IPS-NIHi7 (cell line): ENCODE measurements at regions not wholly inside any gene's neighbourhood (a gene's known extent, or its start where the extent isn't known, plus 50 kb on each side); places are given as distances from the start of the nearest gene placed in this dataset.
A peak's percentile ranks its signal among the peaks of the same experiment; 100 is the strongest.

Experiments used
- DNase-seq: peaks from one replicate; pipeline ENCODE4 v3.0.0; 2012; ENCODE audit warnings: mixed read lengths; ENCODE audit errors: extremely low spot score

GRCh38 chr10:29757551-29758297 lies 123.0 kb upstream of the SVIL start:
- DNase-seq, result no peak

- DNase-seq, result no peak
These were observed 121.7 kb upstream of the SVIL start for GRCh38 chr10:29756451-29756850.

DNA sequence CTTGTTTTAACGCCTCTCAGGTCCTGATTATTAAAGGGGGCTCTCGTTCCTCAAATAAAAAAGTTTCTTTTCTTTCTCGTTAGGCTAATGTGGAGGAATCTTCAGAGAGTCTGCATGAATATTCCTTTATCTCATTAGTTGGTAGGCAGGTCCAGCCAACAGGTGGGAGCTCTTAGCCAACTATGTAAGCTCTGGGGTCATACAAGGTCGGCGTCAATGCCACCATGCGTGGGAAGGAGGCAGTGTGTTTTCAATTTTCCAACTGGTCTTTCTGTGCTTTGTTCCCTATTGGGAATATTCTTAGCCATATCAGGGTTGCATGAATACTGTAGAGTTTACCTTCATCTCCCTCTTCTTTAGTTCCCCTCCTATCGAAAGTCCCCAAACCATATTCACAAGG lies 118.5 kb upstream of the SVIL start:
- DNase-seq, result no peak

GRCh38 chr10:29751684-29752083 lies 116.9 kb upstream of the SVIL start:
- no peak for DNase-seq

DNA sequence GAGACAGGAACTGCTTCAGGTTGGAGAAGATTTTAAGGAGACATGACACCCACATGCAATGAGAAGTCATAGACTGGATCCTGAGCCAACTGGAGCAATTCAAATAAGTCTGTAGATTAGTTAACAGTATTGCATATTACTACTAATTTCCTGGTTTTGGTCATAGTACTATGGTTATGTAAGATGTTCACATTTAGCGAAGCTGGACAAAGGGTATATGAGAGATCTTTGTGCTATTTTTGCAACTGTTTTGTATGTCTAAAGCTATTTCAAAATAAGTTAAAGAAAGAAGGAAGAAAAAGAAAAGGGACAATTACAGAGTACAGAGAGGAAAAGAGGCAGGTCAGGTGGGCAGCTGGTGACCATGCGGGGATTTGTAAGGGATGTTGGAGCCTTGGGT lies 116.5 kb upstream of the SVIL start:
- no peak for DNase-seq

GRCh38 chr10:29749150-29749549 lies 114.4 kb upstream of the SVIL start:
- DNase-seq, result no peak

- DNase-seq, result no peak
These were observed 113.4 kb upstream of the SVIL start for GRCh38 chr10:29748109-29748650.

- no peak for DNase-seq
These were observed 111.5 kb upstream of the SVIL start for GRCh38 chr10:29746080-29746797.

DNA sequence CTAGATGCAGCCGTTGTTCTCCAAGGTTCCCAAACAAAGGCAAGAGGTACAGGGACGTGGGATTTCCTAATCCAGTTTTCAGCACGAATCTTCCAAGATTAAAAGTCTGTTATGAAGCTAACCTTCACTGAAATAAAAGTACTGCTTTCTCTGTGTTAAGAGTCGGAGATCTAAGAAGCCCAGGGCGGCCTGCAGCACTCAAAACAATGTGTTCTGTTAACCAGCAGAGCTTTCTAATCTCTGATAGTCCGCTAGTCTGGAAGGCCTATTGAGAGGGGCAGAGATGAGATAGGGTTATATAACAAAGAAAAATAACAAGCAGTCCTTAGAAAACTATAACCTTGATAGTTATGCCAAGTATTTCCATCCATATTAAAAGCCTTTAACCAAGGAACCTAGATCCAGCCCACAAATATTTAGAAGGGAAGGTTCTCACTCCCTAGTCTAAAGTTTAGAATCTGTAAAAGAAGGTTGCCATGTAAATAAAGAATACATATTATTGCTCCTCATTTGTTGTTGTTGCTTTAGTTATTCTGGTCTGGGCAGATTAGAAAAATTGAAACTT lies 106.3 kb upstream of the SVIL start:
- DNase-seq, result no peak

GRCh38 chr10:29738341-29738740 lies 103.6 kb upstream of the SVIL start:
- no peak for DNase-seq

- DNase-seq, result no peak
These were observed 102.4 kb upstream of the SVIL start for GRCh38 chr10:29737074-29737593.

DNA sequence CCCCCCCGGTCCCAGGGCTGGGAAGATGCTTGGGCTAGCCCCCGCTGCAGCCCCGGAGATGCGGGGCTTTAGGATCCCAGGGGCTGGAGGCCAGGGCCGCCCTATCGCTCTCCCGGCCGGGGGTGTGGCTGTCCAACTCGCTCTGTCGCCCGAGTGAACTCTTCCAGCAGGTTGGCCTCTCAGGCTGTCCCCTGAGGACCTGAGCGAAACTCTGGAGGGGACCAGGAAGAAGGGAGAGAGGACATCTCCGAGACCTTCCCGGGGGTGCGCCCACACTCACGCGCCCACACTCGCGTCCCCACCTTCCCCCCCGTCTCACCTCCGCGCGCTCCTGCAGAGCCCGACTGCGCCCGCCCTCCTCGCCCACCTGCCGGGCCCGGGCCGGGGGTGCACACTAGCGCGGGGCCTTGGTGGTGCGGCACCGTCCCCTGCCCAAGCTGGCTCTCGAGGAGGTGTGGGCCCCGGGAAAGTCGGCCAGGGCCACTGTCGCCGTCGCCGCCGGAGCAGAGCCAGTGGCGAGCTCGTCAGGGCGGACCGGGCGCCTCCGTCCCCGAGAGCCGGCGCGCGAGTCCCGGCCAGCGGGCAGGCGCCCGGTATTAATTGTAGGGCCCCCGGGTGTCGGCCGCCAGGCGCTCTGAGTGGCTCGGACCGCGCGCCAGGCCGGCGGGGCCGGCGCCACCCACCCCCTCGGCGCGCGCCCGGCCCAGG lies 101.7 kb upstream of the SVIL start:
- peak; percentile 89 for DNase-seq

GRCh38 chr10:29735628-29736365 lies 101.0 kb upstream of the SVIL start:
- peak; percentile 88 for DNase-seq

DNA sequence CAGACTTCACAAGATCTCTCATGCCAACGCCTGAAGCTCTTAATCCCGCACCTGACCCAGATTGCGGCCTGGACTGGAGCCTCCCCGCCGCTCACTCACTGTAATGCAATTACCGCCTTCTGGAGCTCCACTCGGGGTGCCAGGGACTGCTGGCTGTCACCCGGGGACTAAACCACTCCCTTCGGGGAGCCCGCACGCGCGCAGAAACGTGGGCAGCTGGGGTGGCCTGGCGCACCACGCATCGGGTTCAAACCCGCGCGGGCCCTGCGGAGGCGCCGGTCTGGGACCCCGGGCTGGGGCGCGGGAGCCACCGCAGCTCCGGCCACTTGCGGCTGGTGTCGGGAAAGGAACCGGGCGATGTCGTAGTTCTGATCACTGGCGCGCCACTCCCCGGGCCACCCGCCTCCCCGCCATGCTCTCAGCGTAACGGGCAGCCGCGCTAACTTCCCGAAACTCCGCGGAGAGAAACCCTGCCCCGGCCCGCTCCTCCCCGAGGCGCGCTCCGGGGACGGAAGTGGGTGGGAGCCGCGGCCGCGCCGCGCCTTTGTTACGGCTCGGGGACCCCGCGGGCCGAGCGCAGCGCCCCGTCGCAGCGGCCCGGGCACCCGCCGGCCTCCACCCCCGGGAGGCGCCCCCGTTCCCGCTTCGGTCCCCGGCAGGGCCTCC lies 100.3 kb upstream of the SVIL start:
- DNase-seq, result peak; percentile 46

DNA sequence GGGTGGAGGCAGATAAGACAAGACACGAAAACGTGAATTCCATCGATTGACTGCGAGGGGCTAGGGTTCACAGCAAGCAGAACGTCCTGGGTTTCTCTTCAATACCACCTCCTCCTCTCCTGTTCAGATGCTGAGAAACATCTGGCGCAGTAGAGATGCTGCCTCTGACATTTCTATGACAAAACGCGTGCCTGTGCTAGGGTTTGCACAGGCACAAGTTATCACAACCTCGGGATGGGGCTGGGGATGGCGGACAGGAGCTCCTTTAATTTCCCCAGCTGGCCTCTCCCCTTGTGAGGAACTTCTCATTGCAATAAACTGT lies 99.8 kb upstream of the SVIL start:
- no peak for DNase-seq

GRCh38 chr10:29733323-29733722 lies 98.6 kb upstream of the SVIL start:
- DNase-seq, result no peak

DNA sequence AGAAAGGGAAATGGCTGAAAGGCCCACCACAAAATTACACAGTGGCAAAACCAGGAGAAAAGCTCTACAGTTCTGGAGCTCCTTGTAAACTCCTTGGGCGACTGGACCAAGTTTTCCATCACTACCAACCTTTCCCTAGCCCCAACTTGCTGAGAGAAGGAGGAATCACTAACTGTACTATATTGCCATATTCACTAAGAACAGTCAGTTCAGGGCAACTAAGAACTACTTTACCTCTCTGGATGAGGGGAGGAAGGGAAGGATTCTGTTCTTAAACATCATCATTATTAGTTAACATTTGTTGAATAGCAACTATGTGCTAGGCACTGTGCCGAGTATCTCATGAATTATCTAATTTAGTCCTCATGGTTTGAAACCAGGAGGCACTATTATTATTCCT lies 98.1 kb upstream of the SVIL start:
- DNase-seq, result no peak

DNA sequence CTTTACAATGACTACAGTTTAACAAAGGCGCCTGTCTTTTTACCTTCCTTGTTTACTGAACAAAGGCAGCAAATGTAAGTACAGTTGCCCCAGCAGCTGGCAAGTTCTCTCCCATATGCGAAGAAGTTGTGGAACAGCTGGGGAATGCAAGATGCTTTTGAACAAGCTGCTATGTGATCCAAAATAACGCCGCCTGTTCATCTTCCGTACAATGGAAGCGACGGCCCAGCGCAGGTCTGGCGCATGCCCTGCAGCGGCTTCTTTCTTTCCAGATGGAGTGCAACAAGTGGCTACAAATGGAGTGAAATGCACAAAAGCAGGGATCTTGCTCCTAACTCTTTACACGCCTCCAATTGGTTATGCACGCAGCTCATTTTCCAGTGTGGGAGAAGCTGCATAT lies 97.0 kb upstream of the SVIL start:
- no peak for DNase-seq

DNA sequence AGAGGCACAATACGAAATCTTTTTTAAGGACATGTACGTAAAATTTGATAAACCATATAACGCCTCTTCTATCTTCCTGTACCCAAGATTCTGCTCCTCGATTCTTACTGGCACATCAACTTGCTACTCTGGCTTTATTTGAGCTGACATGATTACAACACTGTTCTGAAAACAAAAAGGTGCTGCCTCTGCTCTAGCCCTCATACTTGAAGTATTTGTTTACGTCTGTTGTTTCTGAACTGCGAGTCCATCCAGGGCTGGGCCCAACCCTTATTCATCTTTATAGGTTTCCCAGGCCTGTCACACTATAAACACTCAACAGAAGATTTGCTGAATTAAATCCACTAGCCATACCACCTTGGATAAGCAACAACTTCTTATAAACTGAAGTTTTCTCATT lies 96.2 kb upstream of the SVIL start:
- DNase-seq, result no peak

DNA sequence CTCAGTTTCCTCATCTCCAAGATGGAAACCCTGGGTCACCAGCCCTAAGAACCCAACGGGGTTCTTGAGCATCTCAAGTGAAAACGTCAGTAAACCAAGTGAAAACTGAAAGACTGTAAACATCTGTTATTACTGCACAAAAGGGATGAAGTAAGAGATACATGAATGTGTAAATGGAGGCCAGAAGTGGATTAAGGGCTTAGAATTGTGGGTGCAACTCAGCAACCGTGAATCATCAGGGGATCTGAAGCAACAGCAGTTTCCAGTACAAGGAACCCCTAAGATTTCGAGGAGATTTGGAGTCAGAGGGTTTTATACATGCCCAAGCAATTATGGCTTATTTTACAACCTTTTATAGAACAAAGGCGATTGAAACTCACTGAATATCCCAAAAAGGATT lies 95.7 kb upstream of the SVIL start:
- DNase-seq, result no peak

- peak; percentile 30 for DNase-seq
These were observed 93.8 kb upstream of the SVIL start for GRCh38 chr10:29728541-29729049.
